Liver (tissue), 8 donors: ENCODE measurements at regions not wholly inside any gene's neighbourhood (a gene's known extent, or its start where the extent isn't known, plus 50 kb on each side); places are given as distances from the start of the nearest gene placed in this dataset.

ENCODE experiments used
- DNase-seq: peaks from one replicate; pipeline ENCODE4 v3.0.0-alpha.2; 2017; ENCODE audit warnings: low spot score
- H3K27ac ChIP-seq, 2 donors: one replicate each; pipeline ENCODE4 v1.7.0; 2013; ENCODE audit warnings: inconsistent platforms in 2 of 2, low read length in 2 of 2, control low read depth in 1 of 2, low read depth in 1 of 2, mild to moderate bottlenecking in 1 of 2
- H3K27me3 ChIP-seq, 4 donors: one replicate each; pipeline versions ENCODE4 v1.6.1 to v1.7.0; 2013; ENCODE audit warnings: low read length in 3 of 4, inconsistent platforms in 1 of 4, mild to moderate bottlenecking in 1 of 4, moderate library complexity in 1 of 4; ENCODE audit not compliant: control insufficient read depth in 4 of 4, insufficient read depth in 4 of 4
- H3K36me3 ChIP-seq, 4 donors: one replicate each; pipeline versions ENCODE4 v1.6.1 to v1.7.0; 2013; ENCODE audit warnings: low read length in 3 of 4, mild to moderate bottlenecking in 3 of 4, low read depth in 1 of 4, moderate library complexity in 1 of 4; ENCODE audit not compliant: control insufficient read depth in 4 of 4, insufficient read depth in 3 of 4
- H3K4me1 ChIP-seq, 4 donors: one replicate each; pipeline versions ENCODE4 v1.6.1 to v1.7.0; 2013; ENCODE audit warnings: low read length in 3 of 4, mild to moderate bottlenecking in 3 of 4, moderate library complexity in 1 of 4; ENCODE audit not compliant: control insufficient read depth in 4 of 4, insufficient read depth in 4 of 4
- H3K4me3 ChIP-seq, 3 donors: one replicate each; pipeline versions ENCODE4 v1.6.1 to v1.7.0; 2013; ENCODE audit warnings: low read length in 3 of 3, control low read depth in 1 of 3, low read depth in 1 of 3, mild to moderate bottlenecking in 1 of 3
- H3K9ac ChIP-seq, 2 donors: one replicate each; pipeline ENCODE4 v1.7.0; 2013; ENCODE audit warnings: low read length in 2 of 2, mild to moderate bottlenecking in 2 of 2, moderate library complexity in 2 of 2, control low read depth in 1 of 2, low read depth in 1 of 2
- H3K9me3 ChIP-seq, 4 donors: one replicate each; pipeline versions ENCODE4 v1.6.1 to v1.7.0; 2013; ENCODE audit warnings: low read length in 3 of 4; ENCODE audit not compliant: control insufficient read depth in 4 of 4
- ATF3 ChIP-seq: IDR thresholded peaks from 2 replicates; pipeline ENCODE4 v1.6.1; 2016; ENCODE audit warnings: antibody characterized with exemption
- CTCF ChIP-seq: fragments of 150-350 bp; IDR thresholded peaks from 2 replicates; pipeline ENCODE4 v1.5.1; 2017; ENCODE audit warnings: improper control_type of control experiment, low read depth, low read length; ENCODE audit not compliant: missing input control
- EGR1 ChIP-seq, 2 donors: IDR thresholded peaks; 2 replicates each; pipeline ENCODE4 v1.6.1; 2016 to 2018; ENCODE audit warnings: antibody characterized with exemption in 2 of 2, low read depth in 2 of 2
- FOXA1 ChIP-seq: IDR thresholded peaks from 2 replicates; pipeline ENCODE4 v1.6.1; 2016; ENCODE audit warnings: antibody characterized with exemption
- FOXA2 ChIP-seq: IDR thresholded peaks from 2 replicates; pipeline ENCODE4 v1.6.1; 2016; ENCODE audit warnings: antibody characterized with exemption
- GABPA ChIP-seq, 2 donors: IDR thresholded peaks in 1 of 2; conservative IDR thresholded peaks in 1 of 2; 2 replicates each; pipeline ENCODE4 v1.6.1; 2016; ENCODE audit warnings: antibody characterized with exemption in 2 of 2, mild to moderate bottlenecking in 1 of 2, moderate library complexity in 1 of 2
- HNF4A ChIP-seq, 2 donors: conservative IDR thresholded peaks; 2 replicates each; pipeline ENCODE4 v1.6.1; 2016; ENCODE audit warnings: antibody characterized with exemption in 2 of 2, mild to moderate bottlenecking in 2 of 2
- HNF4G ChIP-seq: IDR thresholded peaks from 2 replicates; pipeline ENCODE4 v1.6.1; 2016; ENCODE audit warnings: antibody characterized with exemption
- JUND ChIP-seq, 2 donors: IDR thresholded peaks; 2 replicates each; pipeline ENCODE4 v1.6.1; 2016; ENCODE audit warnings: antibody characterized with exemption in 2 of 2
- MAX ChIP-seq: IDR thresholded peaks from 2 replicates; pipeline ENCODE4 v1.6.1; 2016; ENCODE audit warnings: antibody characterized with exemption
- NR2F2 ChIP-seq: IDR thresholded peaks from 2 replicates; pipeline ENCODE4 v1.6.1; 2016; ENCODE audit warnings: antibody characterized with exemption
- RAD21 ChIP-seq, 2 donors: IDR thresholded peaks; 2 replicates each; pipeline ENCODE4 v1.6.1; 2016; ENCODE audit warnings: antibody characterized with exemption in 2 of 2, mild to moderate bottlenecking in 2 of 2
- REST ChIP-seq: IDR thresholded peaks from 2 replicates; pipeline ENCODE4 v1.6.1; 2016; ENCODE audit warnings: antibody characterized with exemption, mild to moderate bottlenecking
- RXRA ChIP-seq, 2 donors: IDR thresholded peaks; 2 replicates each; pipeline ENCODE4 v1.6.1; 2017 to 2018; ENCODE audit warnings: antibody characterized with exemption in 2 of 2, mild to moderate bottlenecking in 1 of 2
- SP1 ChIP-seq: IDR thresholded peaks from 2 replicates; pipeline ENCODE4 v1.6.1; 2018; ENCODE audit warnings: antibody characterized with exemption, mild to moderate bottlenecking
- TAF1 ChIP-seq: conservative IDR thresholded peaks from 2 replicates; pipeline ENCODE4 v1.6.1; 2016; ENCODE audit warnings: antibody characterized with exemption, mild to moderate bottlenecking
- YY1 ChIP-seq: IDR thresholded peaks from 2 replicates; pipeline ENCODE4 v1.6.1; 2016; ENCODE audit warnings: antibody characterized with exemption, mild to moderate bottlenecking
- ZBTB33 ChIP-seq: IDR thresholded peaks from 2 replicates; pipeline ENCODE4 v1.6.1; 2016; ENCODE audit warnings: antibody characterized with exemption
- WGBS: extraction: QIAGEN DNeasy Blood & Tissue Kit; methylation state at CpG from one replicate; pipeline ENCODE4 v1.1.7; 2013; 5-methylcytosine and 5-hydroxymethylcytosine counted together
- donor health status: healthy.
- donor health status: healthy.
- donor health status: healthy.
- donor health status: healthy.
- donor health status: healthy.

GRCh38 chr17:13099089-13099735 lies 81.4 kb upstream of the ELAC2 start:
- TF ChIP-seq FOXA1 (no peak), JUND (IDR thresholded peaks at IDR 0.05) (no peak), SP1 (no peak), CTCF (no peak), NR2F2 (no peak), YY1 (no peak), ZBTB33 (no peak), GABPA (IDR thresholded peaks at IDR 0.05 in 1 of 2, conservative IDR thresholded peaks at IDR 0.05 in 1 of 2) (no peak), MAX (no peak), RXRA (IDR thresholded peaks at IDR 0.05) (no peak), RAD21 (IDR thresholded peaks at IDR 0.05) (no peak), ATF3 (no peak), HNF4G (no peak), FOXA2 (no peak), TAF1 (no peak), HNF4A (conservative IDR thresholded peaks at IDR 0.05) (no peak), EGR1 (IDR thresholded peaks at IDR 0.05; ENCODE audit: low read depth in 2 of 2) (no peak), REST (no peak)
- Histone ChIP-seq H3K36me3 (no peaks in the 10 kb centered on the region), H3K9me3 (no peaks in the 10 kb centered on the region), H3K4me3 (no peak overlapping the region), H3K27ac (no peak overlapping the region), H3K9ac (no peak overlapping the region), H3K4me1 (no peaks in the 10 kb centered on the region), H3K27me3 (peaks cover 0 to 4% (median 0%) of the 10 kb centered on the region in 4 donors)
- 73% methylated on average over 10 of the region's 10 CpGs for WGBS
- DNase-seq: no peak
